OCI-LY7 (cell line): ENCODE measurements at regions not wholly inside any gene's neighbourhood (a gene's known extent, or its start where the extent isn't known, plus 50 kb on each side); places are given as distances from the start of the nearest gene placed in this dataset.

Experiments used
- EZH2phosphoT487 ChIP-seq: fragments of 200-600 bp; sonication (generic); IDR thresholded peaks from 2 replicates; pipeline ENCODE4 v1.6.1; 2018; ENCODE audit warnings: low read depth, borderline replicate concordance, mild to moderate bottlenecking, mixed run types, antibody characterized with exemption, low read length, moderate library complexity, mixed read lengths
- TF ChIP-seq, protein P1 (sequence below): fragments of 200-600 bp; sonication (generic); conservative IDR thresholded peaks from 2 replicates; pipeline ENCODE4 v1.5.1; 2014; ENCODE audit warnings: mild to moderate bottlenecking, antibody characterized with exemption, low read length, moderate library complexity, mixed read lengths

GRCh38 chr10:3976718-3977117 is 191.7 kb upstream of the KLF6 start:
- TF ChIP-seq, protein P1, sequence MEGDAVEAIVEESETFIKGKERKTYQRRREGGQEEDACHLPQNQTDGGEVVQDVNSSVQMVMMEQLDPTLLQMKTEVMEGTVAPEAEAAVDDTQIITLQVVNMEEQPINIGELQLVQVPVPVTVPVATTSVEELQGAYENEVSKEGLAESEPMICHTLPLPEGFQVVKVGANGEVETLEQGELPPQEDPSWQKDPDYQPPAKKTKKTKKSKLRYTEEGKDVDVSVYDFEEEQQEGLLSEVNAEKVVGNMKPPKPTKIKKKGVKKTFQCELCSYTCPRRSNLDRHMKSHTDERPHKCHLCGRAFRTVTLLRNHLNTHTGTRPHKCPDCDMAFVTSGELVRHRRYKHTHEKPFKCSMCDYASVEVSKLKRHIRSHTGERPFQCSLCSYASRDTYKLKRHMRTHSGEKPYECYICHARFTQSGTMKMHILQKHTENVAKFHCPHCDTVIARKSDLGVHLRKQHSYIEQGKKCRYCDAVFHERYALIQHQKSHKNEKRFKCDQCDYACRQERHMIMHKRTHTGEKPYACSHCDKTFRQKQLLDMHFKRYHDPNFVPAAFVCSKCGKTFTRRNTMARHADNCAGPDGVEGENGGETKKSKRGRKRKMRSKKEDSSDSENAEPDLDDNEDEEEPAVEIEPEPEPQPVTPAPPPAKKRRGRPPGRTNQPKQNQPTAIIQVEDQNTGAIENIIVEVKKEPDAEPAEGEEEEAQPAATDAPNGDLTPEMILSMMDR: no peak
- TF ChIP-seq EZH2phosphoT487: no peak
